GM19438 (cell line): ENCODE measurements at regions not wholly inside any gene's neighbourhood (a gene's known extent, or its start where the extent isn't known, plus 50 kb on each side); places are given as distances from the start of the nearest gene placed in this dataset.
"Not testable (repeated sequence)": the region's sequence is repeated elsewhere in the genome, so short reads cannot be mapped to it uniquely, and the experiment has no call there.

Source experiments
- ATAC-seq: cut with Tn5 transposase; IDR thresholded peaks from one replicate; pipeline ENCODE4 v1.9.1; 2021; ENCODE audit warnings: low read depth; ENCODE audit not compliant: unreplicated experiment

DNA sequence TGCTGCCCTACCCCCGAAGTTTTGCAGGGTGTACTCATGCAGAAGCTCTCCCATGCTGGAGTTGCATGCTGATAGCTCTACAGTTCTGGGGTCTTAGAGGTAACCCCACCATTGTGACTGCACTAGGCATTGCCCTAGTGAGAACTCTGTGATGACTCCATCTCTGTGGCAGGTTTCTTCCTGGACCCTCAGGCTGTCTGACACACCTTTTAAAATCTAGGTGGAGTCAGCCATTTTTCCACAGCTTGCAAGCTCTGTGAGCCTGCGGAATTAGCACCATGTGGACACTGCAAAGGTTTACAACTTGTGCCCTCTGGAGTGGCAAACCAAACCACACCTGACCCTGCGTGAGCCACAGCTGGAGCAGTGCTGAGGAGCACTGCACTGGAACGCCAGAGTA is 636.2 kb upstream of the SPRY2 start:
- no peak for ATAC-seq

- ATAC-seq = no peak
Observed at GRCh38 chr13:80975903-80976302, 635.0 kb upstream of the SPRY2 start.

- no peak for ATAC-seq
Observed at GRCh38 chr13:80973721-80974120, 632.8 kb upstream of the SPRY2 start.

DNA sequence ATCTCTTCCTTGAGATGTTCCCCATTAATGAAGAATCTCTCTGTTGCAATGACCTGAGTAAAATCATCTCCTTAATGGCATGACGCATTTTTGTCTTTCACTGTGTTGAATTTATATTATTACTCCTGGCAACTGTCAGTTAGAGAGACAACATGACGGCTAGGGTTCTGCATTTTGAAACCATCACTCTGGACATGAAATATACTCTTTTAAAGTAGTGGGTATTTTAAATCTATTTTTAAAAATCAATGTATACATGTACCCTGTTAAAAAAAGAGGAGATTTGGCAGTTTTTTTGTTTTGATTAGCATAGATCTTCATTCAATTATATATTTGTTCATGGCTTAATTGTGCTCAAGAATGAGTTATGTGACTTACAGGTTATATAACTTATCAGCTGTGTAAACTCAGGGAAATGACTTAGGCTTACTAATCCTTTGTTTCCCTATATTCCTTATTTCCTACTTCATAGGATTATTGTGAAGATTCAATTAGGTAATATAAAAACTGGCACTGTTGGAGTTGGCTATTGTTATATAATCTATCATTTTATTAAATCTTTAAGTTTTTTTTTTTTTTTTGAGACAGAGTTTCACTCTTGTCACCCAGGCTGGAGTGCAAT is 632.0 kb upstream of the SPRY2 start:
- no peak for ATAC-seq

- ATAC-seq = no peak
Observed at GRCh38 chr13:80965097-80965496, 624.2 kb upstream of the SPRY2 start.

DNA sequence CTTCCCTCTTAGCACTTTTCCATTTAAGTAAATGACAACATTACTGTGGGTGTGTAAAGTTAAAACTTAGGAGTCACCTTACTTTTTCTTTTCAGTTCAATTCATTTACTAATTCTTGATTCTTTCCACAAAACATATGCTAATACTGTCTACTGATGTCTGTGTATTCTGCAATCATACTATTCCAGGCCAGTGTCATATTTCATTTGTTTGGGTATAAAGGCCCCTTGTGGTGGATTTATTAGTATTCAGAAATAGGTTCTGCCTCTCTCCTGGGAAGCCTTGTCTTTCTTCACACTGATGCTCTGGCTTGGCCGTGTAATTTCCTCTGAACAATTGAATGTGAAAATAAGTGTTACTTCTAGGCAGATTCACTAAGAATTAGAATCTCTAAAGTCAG is 621.9 kb upstream of the SPRY2 start:
- ATAC-seq = no peak

DNA sequence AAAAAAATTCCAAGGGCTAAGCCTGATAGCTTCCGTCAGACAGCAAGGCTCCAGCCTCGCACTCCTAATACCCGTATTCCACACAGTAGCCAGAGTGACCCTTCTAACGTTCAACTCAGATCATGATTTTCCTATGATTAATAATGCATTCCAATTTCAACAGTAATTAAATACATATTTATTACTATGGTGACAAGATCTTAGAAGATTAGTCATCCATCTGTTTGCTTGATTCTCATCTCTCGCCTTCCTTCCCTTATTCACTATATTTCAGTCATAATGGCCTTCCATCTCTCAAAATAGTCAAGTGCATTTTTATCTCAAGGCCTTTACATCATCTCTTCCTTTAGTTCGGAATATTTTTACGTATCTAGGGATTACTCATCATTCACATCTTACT is 621.2 kb upstream of the SPRY2 start:
- ATAC-seq = no peak

DNA sequence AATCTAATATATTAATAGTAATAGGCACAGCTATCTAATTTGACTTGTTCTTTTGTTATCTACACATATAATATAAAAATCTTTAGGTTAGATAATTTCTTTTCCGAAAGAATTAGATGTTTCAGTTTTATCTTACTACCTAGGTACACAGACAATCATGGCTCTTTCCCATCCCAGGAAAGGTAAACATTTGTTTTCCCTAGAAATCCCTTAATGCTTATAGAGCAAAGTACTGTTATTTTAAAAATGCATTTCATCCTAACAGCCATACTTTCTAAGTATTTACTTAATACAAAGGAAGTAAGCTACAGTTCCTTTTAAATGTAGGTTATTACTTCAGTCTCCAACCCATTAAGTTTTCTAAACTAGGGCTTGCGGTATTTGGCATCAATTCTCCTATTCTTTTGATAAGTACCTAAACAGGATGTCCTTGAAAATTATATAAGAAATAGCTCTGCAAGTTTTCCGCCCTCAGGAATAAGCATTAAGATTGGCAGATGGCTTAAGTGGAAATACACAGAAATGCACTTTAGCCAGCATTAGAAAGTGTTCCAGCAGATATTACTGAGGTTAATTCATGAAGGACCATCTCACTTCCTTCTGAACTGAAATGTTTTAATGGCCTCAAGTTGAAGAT is 616.2 kb upstream of the SPRY2 start:
- ATAC-seq = no peak

- no peak for ATAC-seq
Observed at GRCh38 chr13:80955501-80955900, 614.6 kb upstream of the SPRY2 start.

DNA sequence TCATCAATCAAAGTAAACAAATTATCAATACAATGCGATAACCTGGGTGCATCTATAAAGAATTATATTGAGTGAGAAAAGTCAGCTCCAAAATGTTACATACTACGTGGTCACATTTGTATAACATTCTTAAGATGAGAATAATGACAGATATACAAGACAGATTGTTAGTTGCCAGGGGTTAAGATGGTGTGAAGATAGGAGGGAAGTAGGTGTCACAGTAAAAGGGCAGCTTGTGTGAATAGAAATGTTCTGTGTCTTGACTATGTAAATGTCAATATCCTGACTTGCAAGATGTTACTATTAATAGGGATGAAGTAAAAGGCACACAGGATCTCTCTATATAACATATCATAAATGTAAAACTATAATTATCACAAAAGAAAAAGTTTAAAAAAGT is 611.2 kb upstream of the SPRY2 start:
- no peak for ATAC-seq

DNA sequence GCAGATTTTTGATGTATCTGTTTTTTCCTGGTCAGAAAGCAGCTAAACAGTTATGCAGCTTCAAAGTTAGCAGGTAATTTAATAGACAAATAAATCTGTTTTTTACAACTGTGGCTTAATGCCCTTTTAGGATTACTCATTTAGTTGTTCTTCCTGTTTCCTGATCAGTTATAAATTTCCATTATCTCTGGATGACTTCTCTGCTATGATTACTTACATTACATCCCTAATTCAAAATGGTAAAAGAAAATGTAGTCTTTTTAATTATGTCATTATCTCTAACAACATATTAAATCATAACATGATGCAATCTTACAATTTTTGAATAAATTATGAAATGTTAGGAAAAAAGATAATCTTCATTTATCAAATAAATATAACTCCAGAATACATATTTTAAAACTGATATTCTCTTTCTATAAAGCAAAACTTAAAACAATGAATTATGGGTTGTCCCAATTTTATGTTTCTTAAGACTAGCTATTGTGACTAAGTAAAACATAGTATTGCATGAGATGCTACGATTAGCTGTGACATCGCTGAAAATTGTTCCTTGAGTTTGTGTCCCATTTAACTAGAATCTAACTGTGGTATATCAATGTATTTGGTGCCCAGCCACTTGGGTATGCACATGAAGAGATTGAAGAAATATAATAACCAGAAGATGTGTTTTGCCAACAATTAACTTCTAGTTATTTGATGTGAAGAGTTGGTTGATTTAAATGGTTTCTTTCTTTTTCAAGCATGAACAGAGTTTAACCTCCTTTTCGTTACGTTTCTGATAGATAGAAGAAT is 605.3 kb upstream of the SPRY2 start:
- no peak for ATAC-seq

DNA sequence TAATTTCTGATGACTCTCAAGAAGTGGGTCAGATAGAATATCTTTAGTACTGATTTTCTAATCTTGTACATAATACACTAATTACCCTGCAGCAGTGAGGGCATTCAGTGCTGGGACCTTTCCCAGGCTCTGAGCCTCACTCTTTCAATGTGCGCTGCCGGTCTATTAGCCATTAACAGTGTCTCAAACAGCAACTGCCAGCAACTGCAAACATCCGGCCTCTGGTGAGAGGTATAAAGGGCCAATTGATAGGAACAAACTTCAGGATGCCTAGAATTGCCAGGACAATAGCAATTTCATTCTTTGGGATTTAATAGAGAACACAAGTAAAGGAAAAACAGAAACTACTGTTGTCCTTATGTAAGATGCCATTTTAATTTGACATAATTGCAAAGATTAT is 604.4 kb upstream of the SPRY2 start:
- no peak for ATAC-seq

- no peak for ATAC-seq
Observed at GRCh38 chr13:80939581-80939980, 598.7 kb upstream of the SPRY2 start.

DNA sequence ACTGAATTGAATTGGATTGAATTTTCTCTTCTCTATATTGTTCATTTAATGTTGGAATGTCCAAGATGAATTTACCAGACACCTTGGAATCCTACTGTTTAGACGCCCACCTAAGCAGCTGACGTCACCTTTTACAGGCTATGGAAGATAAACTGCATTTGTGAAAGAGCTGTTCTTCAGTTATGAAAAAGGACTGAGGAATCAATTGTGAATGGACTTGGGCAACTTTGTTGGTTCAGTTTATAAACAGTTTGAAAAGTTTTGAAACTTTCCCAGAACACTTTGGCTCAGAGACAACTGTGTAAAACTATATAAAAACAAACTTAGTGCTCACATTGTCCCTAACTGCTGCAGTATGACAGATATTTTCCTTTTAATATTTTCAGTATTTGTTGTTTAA is 590.8 kb upstream of the SPRY2 start:
- ATAC-seq = no peak

- no peak for ATAC-seq
Observed at GRCh38 chr13:80931118-80931517, 590.2 kb upstream of the SPRY2 start.

- no peak for ATAC-seq
Observed at GRCh38 chr13:80928241-80928640, 587.3 kb upstream of the SPRY2 start.

DNA sequence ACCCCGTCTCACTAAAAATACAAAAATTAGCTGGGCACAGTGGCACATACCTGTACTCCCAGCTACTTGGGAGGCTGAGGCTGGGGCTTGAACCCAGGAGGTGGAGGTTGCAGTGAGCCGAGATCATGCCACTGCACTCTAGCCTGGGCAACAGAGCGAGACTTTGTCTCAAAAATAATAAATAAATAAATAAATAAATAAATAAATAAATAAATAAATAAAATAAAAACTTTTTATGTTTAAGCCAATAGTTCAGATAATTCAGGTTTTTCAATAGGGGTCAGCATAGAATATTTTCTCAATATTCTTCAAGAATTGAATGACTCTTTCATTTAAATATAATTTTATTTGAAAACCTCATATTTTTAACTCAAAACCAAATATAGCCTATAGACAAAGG is 585.1 kb upstream of the SPRY2 start:
- not testable (repeated sequence) for ATAC-seq

GRCh38 chr13:80924596-80924995 is 583.7 kb upstream of the SPRY2 start:
- ATAC-seq = no peak

GRCh38 chr13:80923907-80924306 is 583.0 kb upstream of the SPRY2 start:
- no peak for ATAC-seq

DNA sequence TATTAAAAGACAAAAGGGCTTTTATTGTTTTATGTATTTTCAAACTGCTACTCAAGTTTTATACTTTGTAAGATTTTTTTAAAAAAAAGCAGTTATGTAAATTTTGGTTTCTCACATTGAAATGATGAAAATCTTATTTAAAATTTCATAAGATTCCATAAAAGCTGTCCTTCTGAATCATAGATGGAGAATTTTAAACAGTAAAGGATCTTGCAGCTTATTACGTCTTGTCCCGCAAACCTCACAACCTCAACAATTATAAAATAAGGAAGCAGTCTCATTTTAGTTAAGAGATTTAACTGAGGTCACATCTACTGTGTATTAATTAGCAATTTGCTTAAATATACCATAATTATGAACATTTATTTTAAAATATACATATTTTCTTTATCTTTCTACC is 581.0 kb upstream of the SPRY2 start:
- no peak for ATAC-seq

GRCh38 chr13:80921541-80921940 is 580.6 kb upstream of the SPRY2 start:
- ATAC-seq = no peak

- ATAC-seq = no peak
Observed at GRCh38 chr13:80906860-80907259, 565.9 kb upstream of the SPRY2 start.
